GM12872 (cell line): ENCODE measurements at regions not wholly inside any gene's neighbourhood (a gene's known extent, or its start where the extent isn't known, plus 50 kb on each side); places are given as distances from the start of the nearest gene placed in this dataset.

Source experiments
- TF ChIP-seq, protein P1 (sequence below): IDR thresholded peaks from 3 replicates; pipeline ENCODE4 v1.5.1; 2011; ENCODE audit warnings: low read depth, mild to moderate bottlenecking, low read length, moderate library complexity; ENCODE audit not compliant: insufficient read depth

DNA sequence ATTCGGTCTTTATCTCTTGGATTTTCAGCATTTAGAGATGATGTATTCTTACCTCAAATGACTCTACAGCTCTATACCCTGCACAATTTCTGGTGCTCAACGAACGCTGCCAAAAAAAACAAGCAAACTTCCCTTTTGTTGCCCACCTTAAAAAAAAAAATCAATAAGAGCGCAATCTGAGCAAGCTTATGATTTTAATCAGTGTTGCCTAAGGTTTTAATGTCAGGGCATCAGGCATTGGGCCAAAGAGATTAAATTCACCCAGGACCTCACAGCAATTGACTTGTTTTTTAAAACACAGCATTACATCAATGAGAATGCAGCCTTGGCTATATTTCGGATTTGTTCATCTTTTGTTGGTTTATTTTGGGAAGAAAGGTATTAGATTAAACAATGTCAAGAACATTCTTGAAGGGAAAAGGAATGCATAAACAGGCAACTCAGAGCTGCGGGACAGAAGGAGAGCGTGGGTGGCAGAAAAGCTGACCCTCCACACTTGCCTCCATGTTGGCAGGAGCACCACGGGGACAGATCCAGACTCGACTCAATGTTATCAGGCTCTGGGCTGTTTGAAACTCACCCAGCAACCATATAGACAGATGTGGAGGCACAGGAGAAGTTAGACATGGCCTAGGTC, 127.5 kb upstream of the DAPK1 start:
- TF ChIP-seq, protein P1, sequence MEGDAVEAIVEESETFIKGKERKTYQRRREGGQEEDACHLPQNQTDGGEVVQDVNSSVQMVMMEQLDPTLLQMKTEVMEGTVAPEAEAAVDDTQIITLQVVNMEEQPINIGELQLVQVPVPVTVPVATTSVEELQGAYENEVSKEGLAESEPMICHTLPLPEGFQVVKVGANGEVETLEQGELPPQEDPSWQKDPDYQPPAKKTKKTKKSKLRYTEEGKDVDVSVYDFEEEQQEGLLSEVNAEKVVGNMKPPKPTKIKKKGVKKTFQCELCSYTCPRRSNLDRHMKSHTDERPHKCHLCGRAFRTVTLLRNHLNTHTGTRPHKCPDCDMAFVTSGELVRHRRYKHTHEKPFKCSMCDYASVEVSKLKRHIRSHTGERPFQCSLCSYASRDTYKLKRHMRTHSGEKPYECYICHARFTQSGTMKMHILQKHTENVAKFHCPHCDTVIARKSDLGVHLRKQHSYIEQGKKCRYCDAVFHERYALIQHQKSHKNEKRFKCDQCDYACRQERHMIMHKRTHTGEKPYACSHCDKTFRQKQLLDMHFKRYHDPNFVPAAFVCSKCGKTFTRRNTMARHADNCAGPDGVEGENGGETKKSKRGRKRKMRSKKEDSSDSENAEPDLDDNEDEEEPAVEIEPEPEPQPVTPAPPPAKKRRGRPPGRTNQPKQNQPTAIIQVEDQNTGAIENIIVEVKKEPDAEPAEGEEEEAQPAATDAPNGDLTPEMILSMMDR, result no peak

DNA sequence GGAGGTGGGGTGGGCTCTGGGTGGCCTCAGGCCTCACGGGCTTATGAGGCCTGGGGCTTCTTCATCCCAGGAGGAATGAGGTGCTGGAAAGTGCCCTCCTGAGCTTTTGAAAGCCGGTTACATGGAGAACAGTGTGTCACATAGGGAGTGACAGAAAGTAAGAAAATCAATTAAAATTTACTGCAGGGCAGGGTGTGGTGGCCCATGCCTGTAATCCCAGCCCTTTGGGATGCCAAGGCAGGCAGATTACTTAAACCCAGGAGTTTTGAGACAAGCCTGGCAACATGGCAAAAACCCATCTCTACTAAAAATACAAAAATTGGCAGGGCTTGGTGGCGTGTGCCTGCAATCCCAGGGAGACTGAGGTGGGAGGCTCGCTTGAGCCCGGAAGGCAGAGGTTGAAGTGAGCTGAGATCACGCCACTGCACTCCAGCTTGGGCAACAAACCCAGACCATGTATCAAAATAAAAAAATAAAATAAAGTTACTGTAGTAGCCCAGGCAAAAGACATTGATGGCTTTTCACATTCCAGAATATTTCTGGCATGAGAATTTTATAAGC, 125.8 kb upstream of the DAPK1 start:
- TF ChIP-seq, protein P1, result no peak

DNA sequence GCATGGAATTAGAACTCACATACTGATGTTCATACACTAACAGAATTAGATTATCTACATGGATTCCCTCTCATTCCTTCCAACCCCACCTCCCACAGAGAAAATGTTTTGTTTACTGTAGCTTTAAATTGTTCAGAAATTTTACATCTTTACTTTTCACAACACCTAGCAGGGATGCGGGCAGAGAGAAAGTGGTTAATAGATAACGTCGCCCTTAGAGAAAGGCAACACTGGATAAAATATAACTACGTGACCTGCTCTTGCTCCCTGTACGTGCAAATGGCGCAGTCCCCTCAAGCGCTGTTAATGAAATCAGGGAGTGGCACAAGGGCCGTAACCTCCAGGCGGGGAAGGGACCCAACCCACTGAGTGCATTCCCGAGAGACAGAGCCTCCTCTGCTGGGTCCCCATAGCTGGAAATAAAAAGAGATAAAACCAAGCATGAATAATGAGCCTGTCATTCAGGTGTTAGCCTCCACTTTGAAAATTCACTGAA, 125.3 kb upstream of the DAPK1 start:
- TF ChIP-seq, protein P1, result no peak

DNA sequence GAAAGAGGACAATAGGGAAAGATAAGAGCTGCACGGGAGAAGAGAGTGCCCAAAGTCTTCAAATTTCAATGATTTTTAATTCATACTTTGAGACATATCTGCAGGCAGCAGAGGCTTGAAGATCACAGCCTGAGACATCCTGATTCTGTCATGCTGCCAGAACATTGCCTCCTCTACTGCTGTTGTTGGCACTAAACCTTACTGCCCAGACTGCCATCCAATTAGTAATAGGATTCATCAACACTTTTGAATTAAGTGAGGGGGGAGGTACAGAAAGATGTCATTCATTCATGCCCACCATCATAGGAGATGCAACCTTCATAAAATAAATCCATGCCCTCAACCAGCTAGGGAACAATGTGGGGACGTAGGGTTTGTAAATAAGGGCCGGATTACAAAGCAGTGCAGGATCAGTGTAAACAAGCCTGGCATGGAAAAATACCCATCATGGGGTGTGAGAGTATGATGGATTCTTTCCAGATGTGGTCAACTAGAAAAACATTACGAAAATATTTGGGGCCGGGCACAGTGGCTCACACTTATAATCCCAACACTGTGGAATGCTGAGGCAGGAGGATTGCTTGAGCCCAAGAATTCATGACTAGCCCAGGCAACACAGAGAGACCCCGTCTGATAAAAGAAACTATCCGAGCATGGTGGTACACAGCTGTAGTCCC, 122.1 kb upstream of the DAPK1 start:
- TF ChIP-seq, protein P1, result no peak

DNA sequence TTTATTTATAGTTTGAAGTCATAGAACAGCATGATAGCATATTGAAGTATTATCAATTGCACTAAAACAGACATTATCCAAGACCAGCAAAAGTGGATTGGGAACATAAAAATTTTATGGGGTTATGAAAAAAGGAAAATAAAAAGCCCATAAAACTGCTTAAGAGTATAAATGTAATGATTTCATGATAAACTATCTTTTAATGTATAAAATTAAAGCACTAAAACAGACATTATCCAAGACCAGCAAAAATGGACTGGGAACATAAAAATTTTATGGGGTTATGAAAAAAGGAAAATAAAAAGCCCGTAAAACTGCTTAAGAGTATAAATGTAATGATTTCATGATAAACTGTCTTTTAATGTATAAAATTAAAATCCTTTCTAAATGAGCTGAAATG, 119.0 kb upstream of the DAPK1 start:
- TF ChIP-seq, protein P1, result no peak

DNA sequence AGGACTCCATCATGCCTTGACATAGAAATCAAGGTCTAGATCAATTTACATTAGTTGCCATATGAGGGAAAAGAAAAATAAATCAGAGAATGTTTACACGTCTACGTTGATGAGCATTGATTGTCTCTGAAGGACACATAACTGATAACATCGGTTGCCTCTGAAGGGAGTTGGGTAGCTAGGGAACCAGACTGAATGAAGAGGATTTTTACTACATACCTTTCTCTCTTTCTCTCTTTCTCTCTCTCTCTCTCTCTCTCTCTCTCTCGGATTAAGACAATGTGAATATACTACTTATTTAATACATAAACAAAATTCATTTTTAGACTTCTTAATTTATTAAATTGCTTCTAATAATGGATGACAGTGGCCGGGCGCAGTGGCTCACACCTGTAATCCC, 118.4 kb upstream of the DAPK1 start:
- TF ChIP-seq, protein P1, result no peak

DNA sequence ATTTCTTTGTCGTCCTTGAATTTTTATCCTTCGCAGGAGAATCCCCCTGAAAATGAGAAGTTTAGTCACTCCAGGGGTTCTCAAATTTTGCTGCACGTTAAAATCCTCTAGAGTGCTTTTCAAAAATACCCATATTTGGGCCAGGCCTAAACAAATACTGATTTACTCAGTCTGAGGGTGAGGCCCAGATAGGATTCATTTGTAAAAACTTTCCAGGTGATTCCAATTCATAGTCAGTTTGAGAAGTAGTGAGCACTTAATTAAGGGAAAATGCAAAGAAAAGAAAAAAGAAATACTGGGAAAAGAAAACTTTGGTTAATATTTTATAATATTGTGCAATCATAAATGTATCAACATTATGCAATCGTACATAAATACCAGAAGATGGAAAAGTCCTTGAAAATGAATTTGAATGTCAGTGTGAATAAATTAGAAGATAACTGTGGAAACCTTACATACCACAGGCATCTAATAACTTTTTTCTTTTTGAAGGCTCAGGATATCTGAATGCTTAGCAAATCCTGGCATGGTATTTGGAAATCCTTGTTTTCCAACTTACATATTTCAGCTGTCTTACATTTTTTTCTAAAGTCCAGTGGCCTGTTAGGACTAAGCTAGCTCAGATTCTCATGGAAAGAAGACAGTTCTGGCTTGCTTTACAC, 116.5 kb upstream of the DAPK1 start:
- TF ChIP-seq, protein P1, result no peak
